RKO (cell line): ENCODE measurements at regions not wholly inside any gene's neighbourhood (a gene's known extent, or its start where the extent isn't known, plus 50 kb on each side); places are given as distances from the start of the nearest gene placed in this dataset.
A peak's percentile ranks its signal among the peaks of the same experiment; 100 is the strongest.

ENCODE experiments used
- DNase-seq: peaks from one replicate; pipeline ENCODE4 v3.0.0-alpha.2; 2016; ENCODE audit warnings: low spot score

GRCh38 chr2:22737144-22737543 lies 647.8 kb upstream of the KLHL29 start:
- peak; percentile 4 for DNase-seq

GRCh38 chr2:22741216-22741615 lies 643.8 kb upstream of the KLHL29 start:
- no peak for DNase-seq

GRCh38 chr2:22748909-22749308 lies 636.1 kb upstream of the KLHL29 start:
- no peak for DNase-seq

- no peak for DNase-seq
These were observed 631.5 kb upstream of the KLHL29 start for GRCh38 chr2:22753476-22753875.

GRCh38 chr2:22756276-22757043 lies 628.5 kb upstream of the KLHL29 start:
- no peak for DNase-seq

- DNase-seq: no peak
These were observed 615.5 kb upstream of the KLHL29 start for GRCh38 chr2:22769497-22769896.

GRCh38 chr2:22784566-22784965 lies 600.4 kb upstream of the KLHL29 start:
- no peak for DNase-seq

GRCh38 chr2:22786817-22787216 lies 598.2 kb upstream of the KLHL29 start:
- DNase-seq: no peak

- no peak for DNase-seq
These were observed 597.2 kb upstream of the KLHL29 start for GRCh38 chr2:22787745-22788144.

GRCh38 chr2:22788749-22789327 lies 596.1 kb upstream of the KLHL29 start:
- DNase-seq: no peak

- no peak for DNase-seq
These were observed 589.6 kb upstream of the KLHL29 start for GRCh38 chr2:22795287-22795866.

GRCh38 chr2:22798386-22798785 lies 586.6 kb upstream of the KLHL29 start:
- no peak for DNase-seq

- no peak for DNase-seq
These were observed 584.6 kb upstream of the KLHL29 start for GRCh38 chr2:22800412-22800811.

GRCh38 chr2:22801071-22801470 lies 583.9 kb upstream of the KLHL29 start:
- DNase-seq: no peak

GRCh38 chr2:22801970-22802369 lies 583.0 kb upstream of the KLHL29 start:
- no peak for DNase-seq

GRCh38 chr2:22807872-22808271 lies 577.1 kb upstream of the KLHL29 start:
- no peak for DNase-seq

GRCh38 chr2:22810602-22811001 lies 574.4 kb upstream of the KLHL29 start:
- DNase-seq: no peak

- no peak for DNase-seq
These were observed 572.8 kb upstream of the KLHL29 start for GRCh38 chr2:22812065-22812680.

- no peak for DNase-seq
These were observed 567.8 kb upstream of the KLHL29 start for GRCh38 chr2:22817197-22817596.

GRCh38 chr2:22821458-22821857 lies 563.5 kb upstream of the KLHL29 start:
- DNase-seq: no peak

GRCh38 chr2:22822835-22823234 lies 562.1 kb upstream of the KLHL29 start:
- DNase-seq: no peak

- no peak for DNase-seq
These were observed 560.4 kb upstream of the KLHL29 start for GRCh38 chr2:22824618-22825017.

GRCh38 chr2:22826703-22827102 lies 558.3 kb upstream of the KLHL29 start:
- no peak for DNase-seq
